HepG2 (cell line): ENCODE measurements at regions not wholly inside any gene's neighbourhood (a gene's known extent, or its start where the extent isn't known, plus 50 kb on each side); places are given as distances from the start of the nearest gene placed in this dataset.

ENCODE experiments used
- ATAC-seq: fragments of 200-7000 bp; cut with Tn5 transposase; 3 replicates; pipeline ENCODE4 v1.9.1; 2020; ENCODE audit warnings: mild to moderate bottlenecking, moderate library complexity
- BruUV-seq: library from RNA; stranded (reverse); fragments of 400-500 nt; replicated peaks from 2 replicates; lab custom pipeline; 2021; lab: Mats Ljungman, UMichigan
- CTCF ChIA-PET: fragments of 300-600 bp; formaldehyde crosslinking; extraction: SDS; loops from one replicate; lab custom pipeline; 2021; ENCODE audit warnings: low total read pairs, inconsistent platforms, low intra/inter-chr PET ratio; lab: Yijun Ruan, JAX
- POLR2A ChIA-PET: fragments of 350-600 bp; sonication (Branson Sonifier 250); formaldehyde crosslinking; loops from one replicate; lab custom pipeline; 2020; ENCODE audit warnings: antibody characterized with exemption, inconsistent platforms; lab: Yijun Ruan, JAX
- DNase-seq: peaks from one replicate; pipeline ENCODE4 v3.0.0-alpha.2; 2015; ENCODE audit warnings: low spot score
- FAIRE-seq: peaks from 3 replicates; lab custom pipeline; 2011; peaks lifted over from hg19 to GRCh38; lab: Jason Lieb, UNC
- H2AFZ ChIP-seq: one replicate; pipeline ENCODE4 v1.6.1; 2011; ENCODE audit warnings: low read length, inconsistent platforms
- H3K27ac ChIP-seq: fragments of 300-600 bp; 3 replicates; pipeline ENCODE4 v1.8.0; 2011; ENCODE audit warnings: mixed run types, mild to moderate bottlenecking, mixed read lengths, low read length, inconsistent platforms; ENCODE audit not compliant: insufficient read depth; ENCODE audit errors: extremely low read length
- H3K27me3 ChIP-seq, 2 experiments: fragments of 200-600 bp in 1 of 2; 2 replicates in 1 of 2; 3 replicates in 1 of 2; pipeline versions ENCODE4 v1.6.0 to v1.8.0; 2011; ENCODE audit warnings: low read length in 2 of 2, mild to moderate bottlenecking in 2 of 2, moderate library complexity in 2 of 2, inconsistent platforms in 1 of 2; ENCODE audit not compliant: insufficient read depth in 2 of 2, control insufficient read depth in 1 of 2
- H3K36me3 ChIP-seq, 2 experiments: fragments of 200-600 bp in 1 of 2; replicated peaks in 1 of 2; 2 replicates in 1 of 2; 3 replicates in 1 of 2; pipeline versions ENCODE4 v1.5.1 to v1.8.0; 2011; ENCODE audit warnings: low read length in 2 of 2, inconsistent platforms in 1 of 2; ENCODE audit not compliant: insufficient read depth in 2 of 2, control insufficient read depth in 1 of 2
- H3K4me1 ChIP-seq: 2 replicates; pipeline ENCODE4 v1.5.1; 2012; ENCODE audit warnings: low read length, inconsistent platforms; ENCODE audit not compliant: insufficient read depth
- H3K4me2 ChIP-seq: 2 replicates; pipeline ENCODE4 v1.6.0; 2011; ENCODE audit warnings: low read depth, low read length, inconsistent platforms
- H3K4me3 ChIP-seq, 3 experiments: fragments of 200-600 bp in 1 of 3; sonication (generic), shearing (Covaris generic) in 1 of 3; replicated peaks in 1 of 3; 2 replicates each; pipeline ENCODE4 v1.5.1; 2011 to 2016; ENCODE audit warnings: low read length in 3 of 3, inconsistent platforms in 2 of 3, low read depth in 2 of 3, mild to moderate bottlenecking in 2 of 3, control low read depth in 1 of 3, mixed read lengths in 1 of 3; ENCODE audit not compliant: insufficient read depth in 1 of 3
- H3K79me2 ChIP-seq: one replicate; pipeline ENCODE4 v1.6.1; 2011; ENCODE audit warnings: low read length, inconsistent platforms; ENCODE audit not compliant: insufficient read depth
- H3K9ac ChIP-seq: 2 replicates; pipeline ENCODE4 v1.6.0; 2011; ENCODE audit warnings: mild to moderate bottlenecking, low read depth, low read length, inconsistent platforms; ENCODE audit not compliant: insufficient read depth
- H3K9me3 ChIP-seq: 2 replicates; pipeline ENCODE4 v1.5.1; 2012; ENCODE audit warnings: mild to moderate bottlenecking, low read length
- H4K20me1 ChIP-seq: 2 replicates; pipeline ENCODE4 v1.6.0; 2011; ENCODE audit warnings: inconsistent platforms, mild to moderate bottlenecking, low read length, moderate library complexity; ENCODE audit not compliant: insufficient read depth
- ARID4A ChIP-seq: sonication (generic); formaldehyde crosslinking; IDR thresholded peaks from 2 replicates; pipeline ENCODE4 v1.5.0; 2020; ENCODE audit warnings: mild to moderate bottlenecking, missing genetic modification reagents, borderline replicate concordance
- DMAP1 ChIP-seq: IDR thresholded peaks from 2 replicates; pipeline ENCODE4 v1.6.1; 2016
- GLI4 ChIP-seq: sonication (generic); formaldehyde crosslinking; IDR thresholded peaks from 2 replicates; pipeline ENCODE4 v1.5.1; 2020; ENCODE audit warnings: missing genetic modification reagents, mild to moderate bottlenecking, moderate library complexity, borderline replicate concordance
- HBP1 ChIP-seq: IDR thresholded peaks from 2 replicates; pipeline ENCODE4 v1.6.1; 2016; ENCODE audit warnings: low read depth, control low read depth
- HNF1B ChIP-seq: sonication (generic); formaldehyde crosslinking; IDR thresholded peaks from 2 replicates; pipeline ENCODE4 v1.5.1; 2020; ENCODE audit warnings: mild to moderate bottlenecking, moderate library complexity, missing genetic modification reagents
- REST ChIP-seq, 2 experiments: IDR thresholded peaks; 2 replicates each; pipeline ENCODE4 v1.6.1; 2011 to 2012; ENCODE audit warnings: low read length in 2 of 2, borderline replicate concordance in 1 of 2, low read depth in 1 of 2, mild to moderate bottlenecking in 1 of 2, moderate library complexity in 1 of 2
- WIZ ChIP-seq: sonication (generic); formaldehyde crosslinking; IDR thresholded peaks from 2 replicates; pipeline ENCODE4 v1.5.1; 2020; ENCODE audit warnings: mild to moderate bottlenecking, missing genetic modification reagents
- ZNF263 ChIP-seq: sonication (generic); formaldehyde crosslinking; IDR thresholded peaks from 2 replicates; pipeline ENCODE4 v1.4.0; 2020; ENCODE audit warnings: missing genetic modification reagents
- ZNF350 ChIP-seq: sonication (generic); formaldehyde crosslinking; IDR thresholded peaks from 2 replicates; pipeline ENCODE4 v1.4.0; 2020; ENCODE audit warnings: mild to moderate bottlenecking, low read depth, missing genetic modification reagents, borderline replicate concordance
- ZNF737 ChIP-seq: sonication (generic); formaldehyde crosslinking; IDR thresholded peaks from 2 replicates; pipeline ENCODE4 v1.5.0; 2020; ENCODE audit warnings: missing genetic modification reagents, mild to moderate bottlenecking, borderline replicate concordance
- ZNF770 ChIP-seq: sonication (generic); formaldehyde crosslinking; IDR thresholded peaks from 2 replicates; pipeline ENCODE4 v1.5.0; 2020; ENCODE audit warnings: mild to moderate bottlenecking, missing genetic modification reagents
- WGBS: methylation state at CpG from one replicate; pipeline ENCODE4 v1.1.6; 2017; ENCODE audit warnings: low lambda C conversion rate; 5-methylcytosine and 5-hydroxymethylcytosine counted together
- in situ Hi-C: cut with HindIII; loops from 2 replicates; pipeline ENCODE4 v1.10.0; 2017; ENCODE audit warnings: low pct_unique_long_range_greater_than_20kb; ENCODE audit not compliant: extremely low pct_ligation_motif_present
- intact Hi-C: fragments of 100-400 bp; cut with micrococcal nuclease; formaldehyde crosslinking; loops from one replicate; pipeline ENCODE4 v1.10.0; 2022; ENCODE audit not compliant: unreplicated experiment

GRCh38 chr2:2916621-2917020, 461.0 kb downstream of the EIPR1 start:
- Histone ChIP-seq H2AFZ (no peak overlapping the region), H3K27me3 (peaks cover 4 to 19% of the 10 kb centered on the region in 2 experiments), H3K4me3 (no peak overlapping the region), H3K9ac (no peak overlapping the region), H3K9me3 (no peaks in the 10 kb centered on the region), H3K4me1 (no peaks in the 10 kb centered on the region), H3K79me2 (no peaks in the 10 kb centered on the region), H3K4me2 (no peak overlapping the region), H4K20me1 (no peaks in the 10 kb centered on the region), H3K27ac (no peak overlapping the region), H3K36me3 (no peaks in the 10 kb centered on the region)
- no TSS peak for BruUV-seq
- no peak for ATAC-seq
- no peak for FAIRE-seq
- no peak for DNase-seq
- intact Hi-C loops (no loop called here), in situ Hi-C loops (no loop called here)
- ChIA-PET POLR2A (no interaction called here), CTCF (no interaction called here)
- 16% methylated on average over 5 of the region's 5 CpGs for WGBS
- no peak for TF ChIP-seq ZNF350 (CRISPR knock-in tag)
- TF ChIP-seq ZNF770 (CRISPR knock-in tag), result no peak
- TF ChIP-seq REST (IDR thresholded peaks at IDR 0.05; ENCODE audit: borderline replicate concordance in 1 of 2, low read depth in 1 of 2, low read length in 2 of 2), result no peak
- no peak for TF ChIP-seq ARID4A (CRISPR knock-in tag)
- TF ChIP-seq HBP1 (CRISPR knock-in tag), result no peak
- TF ChIP-seq ZNF737, result no peak
- no peak for TF ChIP-seq DMAP1 (CRISPR knock-in tag)
- no peak for TF ChIP-seq GLI4 (CRISPR knock-in tag)
- no peak for TF ChIP-seq WIZ
- TF ChIP-seq ZNF263 (CRISPR knock-in tag), result no peak
- no peak for TF ChIP-seq HNF1B
